Neural progenitor cell (in vitro differentiated cells): ENCODE measurements at regions not wholly inside any gene's neighbourhood (a gene's known extent, or its start where the extent isn't known, plus 50 kb on each side); places are given as distances from the start of the nearest gene placed in this dataset.

Source experiments
- DNase-seq: peaks from one replicate; pipeline ENCODE4 v3.0.0-alpha.2; 2016; ENCODE audit warnings: low spot score
- H2AFZ ChIP-seq: fragments of 200-600 bp; sonication (generic); replicated peaks from 2 replicates; pipeline ENCODE4 v1.6.1; 2016; ENCODE audit warnings: antibody characterized with exemption
- H3F3A ChIP-seq: fragments of 200-600 bp; sonication (generic); 2 replicates; pipeline ENCODE4 v1.6.1; 2016; ENCODE audit warnings: antibody characterized with exemption, low read depth
- H3K27ac ChIP-seq: fragments of 200-600 bp; sonication (generic); 2 replicates; pipeline ENCODE4 v1.5.1; 2016; ENCODE audit warnings: mild to moderate bottlenecking
- H3K27me3 ChIP-seq: fragments of 200-600 bp; sonication (generic); 2 replicates; pipeline ENCODE4 v1.6.1; 2016; ENCODE audit warnings: mild to moderate bottlenecking, moderate library complexity
- H3K36me3 ChIP-seq: fragments of 200-600 bp; sonication (generic); 2 replicates; pipeline ENCODE4 v1.5.1; 2016
- H3K4me1 ChIP-seq: fragments of 200-600 bp; sonication (generic); 2 replicates; pipeline ENCODE4 v1.6.1; 2016; ENCODE audit warnings: mixed run types
- H3K4me2 ChIP-seq: fragments of 200-600 bp; sonication (generic); 2 replicates; pipeline ENCODE4 v1.6.1; 2016
- H3K4me3 ChIP-seq: fragments of 200-600 bp; sonication (generic); 2 replicates; pipeline ENCODE4 v1.5.1; 2016
- H3K79me2 ChIP-seq: fragments of 200-600 bp; sonication (generic); 2 replicates; pipeline ENCODE4 v1.6.1; 2016; ENCODE audit warnings: low read depth
- H3K9ac ChIP-seq: fragments of 200-600 bp; sonication (generic); 2 replicates; pipeline ENCODE4 v1.6.1; 2016
- H3K9me3 ChIP-seq: fragments of 200-600 bp; sonication (generic); 2 replicates; pipeline ENCODE4 v1.5.1; 2016; ENCODE audit warnings: low read depth
- H4K20me1 ChIP-seq: fragments of 200-600 bp; sonication (generic); 2 replicates; pipeline ENCODE4 v1.6.1; 2016; ENCODE audit warnings: low read depth
- H3K27ac Mint-ChIP-seq: 3 replicates; pipeline ENCODE4 v1.8.0; 2021; ENCODE audit warnings: mixed read lengths
- H3K27me3 Mint-ChIP-seq: 2 replicates; pipeline ENCODE4 v1.8.0; 2022; ENCODE audit warnings: low read depth, mild to moderate bottlenecking, inconsistent platforms, moderate library complexity, mixed read lengths; ENCODE audit not compliant: insufficient read depth
- H3K36me3 Mint-ChIP-seq: 3 replicates; pipeline ENCODE4 v1.8.0; 2021; ENCODE audit warnings: mixed read lengths
- H3K4me1 Mint-ChIP-seq: 3 replicates; pipeline ENCODE4 v1.8.0; 2021; ENCODE audit warnings: mixed read lengths
- H3K4me3 Mint-ChIP-seq: 3 replicates; pipeline ENCODE4 v1.8.0; 2021; ENCODE audit warnings: mild to moderate bottlenecking, moderate library complexity, mixed read lengths
- H3K9me3 Mint-ChIP-seq: 3 replicates; pipeline ENCODE4 v1.8.0; 2020; ENCODE audit warnings: mixed read lengths
- CTCF ChIP-seq: fragments of 200-600 bp; sonication (generic); IDR thresholded peaks from 2 replicates; pipeline ENCODE4 v1.5.1; 2017; ENCODE audit warnings: antibody characterized with exemption, mild to moderate bottlenecking
- EZH2 ChIP-seq: fragments of 200-600 bp; sonication (generic); IDR thresholded peaks from 2 replicates; pipeline ENCODE4 v1.6.1; 2017; ENCODE audit warnings: antibody characterized with exemption, mild to moderate bottlenecking, moderate library complexity
- EZH2phosphoT487 ChIP-seq: fragments of 200-600 bp; sonication (generic); IDR thresholded peaks from 2 replicates; pipeline ENCODE4 v1.6.1; 2017; ENCODE audit warnings: antibody characterized with exemption

DNA sequence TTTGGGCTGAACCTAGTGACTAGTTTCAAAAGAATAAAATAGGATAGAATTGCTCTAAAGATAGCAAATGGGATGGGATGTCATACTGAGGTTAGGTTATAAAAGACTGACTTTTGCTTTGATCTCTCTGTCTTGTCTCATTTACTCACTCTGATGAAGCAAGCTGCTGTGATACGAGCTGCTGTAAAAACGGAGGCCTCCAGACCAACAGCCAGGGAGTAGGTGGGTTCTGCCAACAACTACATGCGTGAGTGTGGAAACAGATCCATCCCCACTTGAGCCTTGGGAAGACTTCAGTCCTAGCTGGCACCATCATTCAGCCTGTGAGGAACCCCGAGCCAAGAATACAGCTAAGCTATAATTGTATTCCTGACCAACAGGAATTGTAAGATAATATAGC, 373.9 kb upstream of the CA10 start:
- Histone ChIP-seq H3K36me3 (no peaks in the 10 kb centered on the region), H3K4me3 (no peak overlapping the region), H3K27ac (no peak overlapping the region), H2AFZ (peak overlapping the region; percentile 77), H3K79me2 (no peaks in the 10 kb centered on the region), H3K4me1 (no peaks in the 10 kb centered on the region), H3K27me3 (no peaks in the 10 kb centered on the region), H3F3A (no peaks in the 10 kb centered on the region), H3K4me2 (no peak overlapping the region), H4K20me1 (no peaks in the 10 kb centered on the region), H3K9me3 (no peaks in the 10 kb centered on the region), H3K9ac (no peak overlapping the region)
- H3K9me3 Mint-ChIP-seq: no peaks in the 10 kb centered on the region
- peaks cover 2% of the 10 kb centered on the region for H3K27me3 Mint-ChIP-seq
- TF ChIP-seq EZH2phosphoT487: no peak
- no peak for TF ChIP-seq EZH2
- no peak for TF ChIP-seq CTCF
- no peak for DNase-seq
- no peak overlapping the region for H3K27ac Mint-ChIP-seq
- H3K4me3 Mint-ChIP-seq: no peak overlapping the region
- no peaks in the 10 kb centered on the region for H3K36me3 Mint-ChIP-seq
- peaks cover 4% of the 10 kb centered on the region for H3K4me1 Mint-ChIP-seq

- H3K4me2 ChIP-seq: no peak overlapping the region
- no peak overlapping the region for H3K27ac Mint-ChIP-seq
- no peak overlapping the region for H3K9ac ChIP-seq
- H3K4me1 ChIP-seq: no peaks in the 10 kb centered on the region
- H3K9me3 ChIP-seq: no peaks in the 10 kb centered on the region
- no peaks in the 10 kb centered on the region for H3K4me1 Mint-ChIP-seq
- no peak overlapping the region for H3K4me3 Mint-ChIP-seq
- H4K20me1 ChIP-seq: no peaks in the 10 kb centered on the region
- TF ChIP-seq EZH2phosphoT487 (no peak), CTCF (no peak), EZH2 (no peak)
- H3K36me3 Mint-ChIP-seq: no peaks in the 10 kb centered on the region
- no peak for DNase-seq
- H3K27me3 ChIP-seq: no peaks in the 10 kb centered on the region
- no peaks in the 10 kb centered on the region for H3K27me3 Mint-ChIP-seq
- no peak overlapping the region for H3K4me3 ChIP-seq
- no peaks in the 10 kb centered on the region for H3K79me2 ChIP-seq
- H3K9me3 Mint-ChIP-seq: no peaks in the 10 kb centered on the region
- H3F3A ChIP-seq: no peaks in the 10 kb centered on the region
- H3K27ac ChIP-seq: no peak overlapping the region
- H2AFZ ChIP-seq: no peak overlapping the region
- H3K36me3 ChIP-seq: no peaks in the 10 kb centered on the region
Measured at GRCh38 chr17:52524096-52524637, 365.7 kb upstream of the CA10 start.

DNA sequence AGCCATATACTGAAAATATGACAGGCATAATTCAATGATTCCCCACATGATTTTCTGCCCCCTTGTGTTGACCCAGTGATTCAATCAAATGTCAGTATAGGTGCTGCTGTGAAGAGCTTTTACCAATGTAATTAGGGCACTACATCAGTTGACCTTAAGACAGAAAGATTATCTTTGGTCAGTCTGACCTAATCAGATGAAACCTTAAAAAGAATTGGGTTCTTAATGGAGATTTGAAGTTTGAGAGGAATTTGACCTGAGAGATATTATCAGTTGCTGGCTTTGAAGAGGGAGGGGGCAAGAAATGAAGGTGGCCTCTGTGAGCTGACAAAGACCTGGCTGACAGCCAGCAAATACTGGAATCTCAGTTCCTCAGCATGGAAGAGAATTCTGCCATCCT, 358.7 kb upstream of the CA10 start:
- no peak overlapping the region for H3K4me3 Mint-ChIP-seq
- no peak overlapping the region for H2AFZ ChIP-seq
- H3K36me3 Mint-ChIP-seq: no peaks in the 10 kb centered on the region
- no peak overlapping the region for H3K4me3 ChIP-seq
- no peak overlapping the region for H3K4me2 ChIP-seq
- H4K20me1 ChIP-seq: no peaks in the 10 kb centered on the region
- H3K4me1 ChIP-seq: no peaks in the 10 kb centered on the region
- no peak for TF ChIP-seq EZH2
- TF ChIP-seq CTCF: no peak
- H3F3A ChIP-seq: no peaks in the 10 kb centered on the region
- H3K9me3 ChIP-seq: no peaks in the 10 kb centered on the region
- H3K9me3 Mint-ChIP-seq: no peaks in the 10 kb centered on the region
- H3K27ac ChIP-seq: no peak overlapping the region
- H3K4me1 Mint-ChIP-seq: no peaks in the 10 kb centered on the region
- peaks cover 2% of the 10 kb centered on the region for H3K27me3 Mint-ChIP-seq
- H3K79me2 ChIP-seq: no peaks in the 10 kb centered on the region
- no peaks in the 10 kb centered on the region for H3K27me3 ChIP-seq
- no peak overlapping the region for H3K27ac Mint-ChIP-seq
- H3K9ac ChIP-seq: no peak overlapping the region
- no peak for DNase-seq
- no peaks in the 10 kb centered on the region for H3K36me3 ChIP-seq
